OCI-LY1 (cell line): ENCODE measurements at regions not wholly inside any gene's neighbourhood (a gene's known extent, or its start where the extent isn't known, plus 50 kb on each side); places are given as distances from the start of the nearest gene placed in this dataset.

ENCODE experiments used
- CTCF ChIP-seq: fragments of 200-600 bp; sonication (generic), shearing (Covaris generic); IDR thresholded peaks from 2 replicates; pipeline ENCODE4 v1.5.1; 2017; ENCODE audit warnings: mild to moderate bottlenecking, antibody characterized with exemption, low read length, moderate library complexity, mixed read lengths
- EZH2 ChIP-seq: fragments of 200-600 bp; sonication (generic), shearing (Covaris generic); IDR thresholded peaks from 2 replicates; pipeline ENCODE4 v1.8.0; 2017; ENCODE audit warnings: borderline replicate concordance, mixed run types, mild to moderate bottlenecking, antibody characterized with exemption, low read length, moderate library complexity, mixed read lengths

GRCh38 chr14:54148251-54148650, 191.6 kb upstream of the BMP4 start:
- no peak for TF ChIP-seq CTCF
- no peak for TF ChIP-seq EZH2
